ENCODE measurements at regions not wholly inside any gene's neighbourhood (a gene's known extent, or its start where the extent isn't known, plus 50 kb on each side); places are given as distances from the start of the nearest gene placed in this dataset.

- DNase-seq (ENCODE audit: low read depth), result no peak
- TF ChIP-seq MAX (IDR thresholded peaks at IDR 0.05; ENCODE audit: low read depth, low read length) (no peak), CTCF (IDR thresholded peaks at IDR 0.05; ENCODE audit: low read depth, low read length) (no peak), POLR2A (IDR thresholded peaks at IDR 0.05; ENCODE audit: extremely low read depth, insufficient read length) (no peak), MYC (IDR thresholded peaks at IDR 0.05; ENCODE audit: low read depth, low read length) (no peak)
- no peak overlapping the region for H3K4me3 ChIP-seq (ENCODE audit: low read depth, low read length)
Measured at GRCh38 chr9:23322392-23322791, 503.6 kb downstream of the ELAVL2 start.

GRCh38 chr9:23324511-23324910 lies 501.5 kb downstream of the ELAVL2 start:
- TF ChIP-seq MYC (IDR thresholded peaks at IDR 0.05; ENCODE audit: low read depth, low read length) (no peak), CTCF (IDR thresholded peaks at IDR 0.05; ENCODE audit: low read depth, low read length) (no peak), POLR2A (IDR thresholded peaks at IDR 0.05; ENCODE audit: extremely low read depth, insufficient read length) (no peak), MAX (IDR thresholded peaks at IDR 0.05; ENCODE audit: low read depth, low read length) (no peak)
- DNase-seq (ENCODE audit: low read depth), result no peak
- H3K4me3 ChIP-seq (ENCODE audit: low read depth, low read length), result no peak overlapping the region

GRCh38 chr9:23326597-23326996 lies 499.4 kb downstream of the ELAVL2 start:
- no peak for TF ChIP-seq CTCF (IDR thresholded peaks at IDR 0.05; ENCODE audit: low read depth, low read length)
- TF ChIP-seq MYC (IDR thresholded peaks at IDR 0.05; ENCODE audit: low read depth, low read length), result no peak
- no peak for TF ChIP-seq MAX (IDR thresholded peaks at IDR 0.05; ENCODE audit: low read depth, low read length)
- no peak overlapping the region for H3K4me3 ChIP-seq (ENCODE audit: low read depth, low read length)
- no peak for DNase-seq (ENCODE audit: low read depth)

GRCh38 chr9:23341346-23341745 lies 484.7 kb downstream of the ELAVL2 start:
- no peak for DNase-seq (ENCODE audit: low read depth)
- no peak overlapping the region for H3K4me3 ChIP-seq (ENCODE audit: low read depth, low read length)
- no peak for TF ChIP-seq POLR2A (IDR thresholded peaks at IDR 0.05; ENCODE audit: extremely low read depth, insufficient read length)
- TF ChIP-seq MAX (IDR thresholded peaks at IDR 0.05; ENCODE audit: low read depth, low read length), result no peak
- no peak for TF ChIP-seq MYC (IDR thresholded peaks at IDR 0.05; ENCODE audit: low read depth, low read length)
- TF ChIP-seq CTCF (IDR thresholded peaks at IDR 0.05; ENCODE audit: low read depth, low read length), result no peak

GRCh38 chr9:23342291-23342690 lies 483.7 kb downstream of the ELAVL2 start:
- no peak overlapping the region for H3K4me3 ChIP-seq (ENCODE audit: low read depth, low read length)
- no peak for DNase-seq (ENCODE audit: low read depth)
- TF ChIP-seq CTCF (IDR thresholded peaks at IDR 0.05; ENCODE audit: low read depth, low read length), result no peak
- TF ChIP-seq POLR2A (IDR thresholded peaks at IDR 0.05; ENCODE audit: extremely low read depth, insufficient read length), result no peak
- no peak for TF ChIP-seq MAX (IDR thresholded peaks at IDR 0.05; ENCODE audit: low read depth, low read length)

GRCh38 chr9:23343226-23343625 lies 482.8 kb downstream of the ELAVL2 start:
- H3K4me3 ChIP-seq (ENCODE audit: low read depth, low read length), result no peak overlapping the region
- DNase-seq (ENCODE audit: low read depth), result no peak
- TF ChIP-seq MAX (IDR thresholded peaks at IDR 0.05; ENCODE audit: low read depth, low read length) (no peak), CTCF (IDR thresholded peaks at IDR 0.05; ENCODE audit: low read depth, low read length) (no peak), MYC (IDR thresholded peaks at IDR 0.05; ENCODE audit: low read depth, low read length) (no peak), POLR2A (IDR thresholded peaks at IDR 0.05; ENCODE audit: extremely low read depth, insufficient read length) (no peak)
